Trophoblast cell (in vitro differentiated cells and primary cell): ENCODE measurements at regions not wholly inside any gene's neighbourhood (a gene's known extent, or its start where the extent isn't known, plus 50 kb on each side); places are given as distances from the start of the nearest gene placed in this dataset.

ENCODE experiments used
- DNase-seq, 2 donors: peaks; one replicate each; pipeline ENCODE4 v3.0.0-alpha.2; 2016
- H2AFZ ChIP-seq: 2 replicates; pipeline ENCODE4 v1.6.1; 2013; ENCODE audit warnings: low read length, moderate library complexity, mild to moderate bottlenecking; ENCODE audit not compliant: insufficient read depth, poor library complexity
- H2AK5ac ChIP-seq: 2 replicates; pipeline ENCODE4 v1.6.1; 2013; ENCODE audit warnings: mild to moderate bottlenecking, low read length
- H2BK120ac ChIP-seq: 2 replicates; pipeline ENCODE4 v1.6.1; 2013; ENCODE audit warnings: low read length, mild to moderate bottlenecking, moderate library complexity; ENCODE audit not compliant: insufficient read depth, poor library complexity
- H2BK12ac ChIP-seq: 2 replicates; pipeline ENCODE4 v1.6.1; 2013; ENCODE audit warnings: mild to moderate bottlenecking, low read length, moderate library complexity
- H2BK5ac ChIP-seq: 2 replicates; pipeline ENCODE4 v1.6.1; 2013; ENCODE audit warnings: low read length, low read depth, moderate library complexity, mild to moderate bottlenecking; ENCODE audit not compliant: poor library complexity
- H3K14ac ChIP-seq: 2 replicates; pipeline ENCODE4 v1.6.1; 2013; ENCODE audit warnings: mild to moderate bottlenecking, low read length
- H3K18ac ChIP-seq: 2 replicates; pipeline ENCODE4 v1.6.1; 2013; ENCODE audit warnings: mild to moderate bottlenecking, low read length
- H3K23ac ChIP-seq: 2 replicates; pipeline ENCODE4 v1.6.1; 2013; ENCODE audit warnings: low read length
- H3K27ac ChIP-seq: 2 replicates; pipeline ENCODE4 v1.5.1; 2013; ENCODE audit warnings: low read depth, mild to moderate bottlenecking, inconsistent platforms, low read length, moderate library complexity
- H3K27me3 ChIP-seq: 2 replicates; pipeline ENCODE4 v1.6.1; 2013; ENCODE audit warnings: inconsistent platforms, mild to moderate bottlenecking, low read length, moderate library complexity; ENCODE audit not compliant: insufficient read depth
- H3K36me3 ChIP-seq, 2 experiments: 1 replicate in 1 of 2; 2 replicates in 1 of 2; pipeline ENCODE4 v1.6.1; 2013; ENCODE audit warnings: low read length in 2 of 2, mild to moderate bottlenecking in 2 of 2, moderate library complexity in 1 of 2; ENCODE audit not compliant: insufficient read depth in 2 of 2, control insufficient read depth in 1 of 2
- H3K4ac ChIP-seq: 2 replicates; pipeline ENCODE4 v1.6.1; 2013; ENCODE audit warnings: low read depth, mild to moderate bottlenecking, low read length, moderate library complexity
- H3K4me1 ChIP-seq, 2 experiments: 1 replicate in 1 of 2; 2 replicates in 1 of 2; pipeline ENCODE4 v1.6.1; 2013; ENCODE audit warnings: low read length in 2 of 2, mild to moderate bottlenecking in 2 of 2, moderate library complexity in 1 of 2; ENCODE audit not compliant: insufficient read depth in 2 of 2, control insufficient read depth in 1 of 2
- H3K4me2 ChIP-seq: 2 replicates; pipeline ENCODE4 v1.6.1; 2013; ENCODE audit warnings: inconsistent platforms, mild to moderate bottlenecking, low read length, moderate library complexity
- H3K4me3 ChIP-seq: 2 replicates; pipeline ENCODE4 v1.5.1; 2013; ENCODE audit warnings: mild to moderate bottlenecking, low read depth, low read length, inconsistent platforms
- H3K79me1 ChIP-seq: one replicate; pipeline ENCODE4 v1.6.1; 2013; ENCODE audit warnings: low read length
- H3K79me2 ChIP-seq: 2 replicates; pipeline ENCODE4 v1.6.1; 2013; ENCODE audit warnings: low read length, mild to moderate bottlenecking; ENCODE audit not compliant: control insufficient read depth, insufficient read depth, poor library complexity
- H3K9ac ChIP-seq: 2 replicates; pipeline ENCODE4 v1.6.1; 2013; ENCODE audit warnings: mild to moderate bottlenecking, low read length
- H3K9me3 ChIP-seq: 2 replicates; pipeline ENCODE4 v1.6.1; 2013; ENCODE audit warnings: low read depth, mild to moderate bottlenecking, control low read depth, inconsistent platforms, low read length; ENCODE audit not compliant: insufficient read depth
- H4K12ac ChIP-seq: 2 replicates; pipeline ENCODE4 v1.6.1; 2013; ENCODE audit warnings: low read depth, mild to moderate bottlenecking, low read length, moderate library complexity
- H4K8ac ChIP-seq: 2 replicates; pipeline ENCODE4 v1.6.1; 2013; ENCODE audit warnings: low read depth, mild to moderate bottlenecking, low read length, moderate library complexity
- H4K91ac ChIP-seq: one replicate; pipeline ENCODE4 v1.6.1; 2013; ENCODE audit warnings: low read depth, mild to moderate bottlenecking, low read length, moderate library complexity
- WGBS: extraction: QIAGEN DNeasy Blood & Tissue Kit; methylation state at CpG from one replicate; pipeline ENCODE4 v1.1.7; 2013; ENCODE audit warnings: missing lambda C conversion rate; ENCODE audit not compliant: insufficient read length, insufficient coverage; ENCODE audit errors: extremely low coverage; 5-methylcytosine and 5-hydroxymethylcytosine counted together

DNA sequence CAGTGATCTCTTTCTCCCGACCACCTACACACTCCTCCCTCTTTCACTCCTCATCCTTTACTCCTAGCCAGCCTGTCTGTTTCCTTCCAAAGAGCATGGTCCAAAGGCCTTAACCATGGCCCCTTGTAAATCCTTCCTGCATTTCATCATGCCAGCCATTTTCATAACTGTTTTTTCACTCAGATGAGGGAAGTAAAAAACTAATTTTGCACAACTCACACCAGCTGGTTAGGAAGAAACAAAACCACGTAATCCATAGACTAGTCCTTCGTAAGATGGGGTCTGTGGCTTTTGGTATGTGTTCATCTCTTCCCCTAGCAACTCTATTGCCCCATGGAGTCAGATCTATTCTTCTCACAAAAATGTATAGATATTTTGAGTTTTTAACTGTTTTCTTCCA, 187.8 kb downstream of the SHOX2 start:
- no peak overlapping the region for H4K12ac ChIP-seq
- H2AFZ ChIP-seq: no peak overlapping the region
- no peak overlapping the region for H4K91ac ChIP-seq
- H3K27me3 ChIP-seq: no peaks in the 10 kb centered on the region
- no peak overlapping the region for H3K23ac ChIP-seq
- no peaks in the 10 kb centered on the region for H3K79me1 ChIP-seq
- H3K18ac ChIP-seq: no peak overlapping the region
- no peak overlapping the region for H3K4me2 ChIP-seq
- H2BK120ac ChIP-seq: no peak overlapping the region
- H3K4me3 ChIP-seq: no peak overlapping the region
- H3K36me3 ChIP-seq: no peaks in the 10 kb centered on the region
- no peak overlapping the region for H2AK5ac ChIP-seq
- no CpG with 5 or more reads among the region's 3 CpGs for WGBS
- no peak overlapping the region for H3K4ac ChIP-seq
- H3K27ac ChIP-seq: no peak overlapping the region
- H2BK5ac ChIP-seq: no peak overlapping the region
- DNase-seq: no peak
- H2BK12ac ChIP-seq: no peak overlapping the region
- no peaks in the 10 kb centered on the region for H3K79me2 ChIP-seq
- H4K8ac ChIP-seq: no peak overlapping the region
- no peaks in the 10 kb centered on the region for H3K4me1 ChIP-seq
- H3K9ac ChIP-seq: no peak overlapping the region
- H3K9me3 ChIP-seq: no peaks in the 10 kb centered on the region
- H3K14ac ChIP-seq: no peak overlapping the region

DNA sequence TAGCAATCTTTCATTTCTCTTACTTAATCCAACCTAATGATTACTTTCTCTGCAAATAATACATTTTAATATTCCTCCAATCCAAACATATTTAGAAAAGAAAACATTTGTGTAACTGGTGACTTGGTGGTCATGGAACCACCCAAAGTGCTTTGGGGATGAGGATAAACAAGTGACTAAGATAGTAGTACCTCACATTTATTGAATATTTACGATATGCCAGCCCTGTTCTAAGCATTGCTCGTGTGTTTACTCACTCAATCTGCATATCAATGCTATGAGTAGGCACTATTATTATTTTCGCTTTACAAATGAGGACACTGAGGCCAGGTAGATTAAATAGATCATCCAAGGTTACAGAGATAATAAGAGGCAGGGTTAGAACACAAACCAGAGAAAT, 189.5 kb downstream of the SHOX2 start:
- H2BK120ac ChIP-seq: no peak overlapping the region
- H3K27ac ChIP-seq: no peak overlapping the region
- H2AK5ac ChIP-seq: no peak overlapping the region
- H4K12ac ChIP-seq: no peak overlapping the region
- H3K27me3 ChIP-seq: no peaks in the 10 kb centered on the region
- H3K79me1 ChIP-seq: no peaks in the 10 kb centered on the region
- H3K18ac ChIP-seq: no peak overlapping the region
- no peak overlapping the region for H3K4ac ChIP-seq
- H3K4me2 ChIP-seq: no peak overlapping the region
- WGBS: no CpG with 5 or more reads among the region's 3 CpGs
- no peak overlapping the region for H2AFZ ChIP-seq
- H3K9ac ChIP-seq: no peak overlapping the region
- no peaks in the 10 kb centered on the region for H3K36me3 ChIP-seq
- no peak for DNase-seq
- H3K79me2 ChIP-seq: no peaks in the 10 kb centered on the region
- no peak overlapping the region for H3K4me3 ChIP-seq
- no peak overlapping the region for H2BK12ac ChIP-seq
- no peaks in the 10 kb centered on the region for H3K9me3 ChIP-seq
- H2BK5ac ChIP-seq: no peak overlapping the region
- H4K8ac ChIP-seq: no peak overlapping the region
- H3K23ac ChIP-seq: no peak overlapping the region
- H4K91ac ChIP-seq: no peak overlapping the region
- no peaks in the 10 kb centered on the region for H3K4me1 ChIP-seq
- no peak overlapping the region for H3K14ac ChIP-seq

DNA sequence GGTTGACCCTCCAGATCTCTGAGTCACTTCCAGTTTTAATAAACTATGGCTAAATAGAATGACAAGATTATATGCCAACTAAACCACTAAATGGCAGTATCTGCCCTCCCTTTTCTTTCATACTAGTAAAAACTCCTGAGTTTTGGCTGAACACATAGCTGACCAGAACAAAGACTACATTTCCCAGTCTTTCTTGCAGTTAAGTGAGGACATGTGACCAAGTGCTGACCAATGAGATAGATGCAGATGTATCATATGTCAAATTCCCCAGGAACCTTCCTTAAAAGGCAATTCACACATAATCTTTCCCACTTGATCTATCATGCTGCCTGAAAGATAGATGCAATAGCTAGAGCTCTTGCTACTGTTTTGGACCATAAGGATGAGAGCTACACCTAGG, 191.3 kb downstream of the SHOX2 start:
- no peak overlapping the region for H2BK12ac ChIP-seq
- no peak overlapping the region for H3K23ac ChIP-seq
- H3K36me3 ChIP-seq: no peaks in the 10 kb centered on the region
- H2AFZ ChIP-seq: no peak overlapping the region
- no peak overlapping the region for H3K18ac ChIP-seq
- H3K14ac ChIP-seq: no peak overlapping the region
- DNase-seq: no peak
- no peak overlapping the region for H3K4ac ChIP-seq
- H3K27me3 ChIP-seq: no peaks in the 10 kb centered on the region
- no peak overlapping the region for H2BK120ac ChIP-seq
- H4K8ac ChIP-seq: no peak overlapping the region
- no peak overlapping the region for H2BK5ac ChIP-seq
- H3K79me1 ChIP-seq: no peaks in the 10 kb centered on the region
- no peaks in the 10 kb centered on the region for H3K4me1 ChIP-seq
- H3K4me3 ChIP-seq: no peak overlapping the region
- no peaks in the 10 kb centered on the region for H3K9me3 ChIP-seq
- no peak overlapping the region for H4K12ac ChIP-seq
- H3K27ac ChIP-seq: no peak overlapping the region
- H3K9ac ChIP-seq: no peak overlapping the region
- no peak overlapping the region for H3K4me2 ChIP-seq
- H2AK5ac ChIP-seq: no peak overlapping the region
- H4K91ac ChIP-seq: no peak overlapping the region
- H3K79me2 ChIP-seq: no peaks in the 10 kb centered on the region

DNA sequence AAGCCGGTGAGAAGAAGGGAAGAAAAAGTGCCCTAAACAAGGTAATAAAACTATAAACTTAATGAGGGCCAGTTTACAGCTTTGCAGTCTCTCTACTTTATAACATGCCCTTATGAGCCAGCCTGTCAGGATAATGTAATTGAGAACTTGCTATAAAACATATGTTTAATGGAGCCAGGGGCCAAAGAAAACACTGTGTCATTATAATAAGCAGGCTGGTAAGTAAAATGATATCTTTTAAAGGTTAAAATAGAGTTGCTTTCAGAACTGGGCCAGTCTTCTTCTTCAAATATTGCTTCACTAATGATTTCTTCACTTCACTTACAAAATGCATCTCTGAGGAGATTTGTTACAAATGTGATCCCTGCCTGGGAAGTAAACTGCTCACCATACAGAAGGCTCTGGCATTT, 192.5 kb downstream of the SHOX2 start:
- H3K4ac ChIP-seq: no peak overlapping the region
- WGBS: no CpG with 5 or more reads among the region's 1 CpG
- H3K9me3 ChIP-seq: no peaks in the 10 kb centered on the region
- H3K4me2 ChIP-seq: no peak overlapping the region
- H3K9ac ChIP-seq: no peak overlapping the region
- H3K14ac ChIP-seq: no peak overlapping the region
- no peak overlapping the region for H2BK5ac ChIP-seq
- no peak overlapping the region for H4K12ac ChIP-seq
- no peak overlapping the region for H2AFZ ChIP-seq
- no peak overlapping the region for H3K23ac ChIP-seq
- H4K91ac ChIP-seq: no peak overlapping the region
- H3K36me3 ChIP-seq: no peaks in the 10 kb centered on the region
- no peak overlapping the region for H3K4me3 ChIP-seq
- no peak overlapping the region for H2AK5ac ChIP-seq
- no peaks in the 10 kb centered on the region for H3K79me2 ChIP-seq
- DNase-seq: no peak
- H3K27me3 ChIP-seq: no peaks in the 10 kb centered on the region
- H3K4me1 ChIP-seq: no peaks in the 10 kb centered on the region
- no peaks in the 10 kb centered on the region for H3K79me1 ChIP-seq
- no peak overlapping the region for H3K27ac ChIP-seq
- no peak overlapping the region for H3K18ac ChIP-seq
- no peak overlapping the region for H2BK120ac ChIP-seq
- no peak overlapping the region for H2BK12ac ChIP-seq
- no peak overlapping the region for H4K8ac ChIP-seq
